K562 (cell line): ENCODE measurements at regions not wholly inside any gene's neighbourhood (a gene's known extent, or its start where the extent isn't known, plus 50 kb on each side); places are given as distances from the start of the nearest gene placed in this dataset.

Source experiments
- ADNP ChIP-seq: fragments of 200-800 bp; sonication (Bioruptor generic); IDR thresholded peaks from 2 replicates; pipeline ENCODE4 v1.6.1; 2016; ENCODE audit warnings: missing genetic modification characterization, missing compliant biosample characterization
- ATF7 ChIP-seq: fragments of 450-650 bp; IDR thresholded peaks from 2 replicates; pipeline ENCODE4 v1.7.1; 2014; ENCODE audit warnings: mild to moderate bottlenecking, moderate library complexity
- CHCHD3 ChIP-seq: fragments of 250-450 bp; sonication (Bioruptor Pico); IDR thresholded peaks from 2 replicates; pipeline ENCODE4 v2.1.2; 2022; ENCODE audit warnings: mild to moderate bottlenecking
- EGR1 ChIP-seq: fragments of 450-650 bp; conservative IDR thresholded peaks from 2 replicates; pipeline ENCODE4 v1.6.1; 2017; ENCODE audit warnings: mild to moderate bottlenecking
- ELF1 ChIP-seq: fragments of 200-800 bp; sonication (Bioruptor generic); IDR thresholded peaks from 2 replicates; pipeline ENCODE4 v1.6.1; 2016; ENCODE audit warnings: missing genetic modification characterization, missing compliant biosample characterization
- FOSL1 ChIP-seq: fragments of 200-800 bp; sonication (Bioruptor generic); conservative IDR thresholded peaks from 2 replicates; pipeline ENCODE4 v1.6.1; 2016; ENCODE audit warnings: missing genetic modification characterization, missing compliant biosample characterization
- GABPA ChIP-seq: fragments of 200-800 bp; sonication (Bioruptor generic); conservative IDR thresholded peaks from 2 replicates; pipeline ENCODE4 v1.6.1; 2016; ENCODE audit warnings: low read depth, missing genetic modification characterization, missing compliant biosample characterization
- GATAD2A ChIP-seq: fragments of 450-650 bp; IDR thresholded peaks from 2 replicates; pipeline ENCODE4 v1.6.1; 2017
- HCFC1 ChIP-seq: IDR thresholded peaks from 2 replicates; pipeline ENCODE4 v1.6.1; 2012; ENCODE audit warnings: low read depth, low read length, improper control_type of control experiment
- HSF4 ChIP-seq: fragments of 250-450 bp; sonication (Bioruptor Pico); IDR thresholded peaks from 2 replicates; pipeline ENCODE4 v2.1.2; 2022; ENCODE audit warnings: mild to moderate bottlenecking, moderate library complexity, borderline replicate concordance
- IRF2 ChIP-seq: sonication (generic); formaldehyde crosslinking; IDR thresholded peaks from 2 replicates; pipeline ENCODE4 v1.8.1; 2022; ENCODE audit warnings: mild to moderate bottlenecking, missing genetic modification reagents
- KAT7 ChIP-seq: sonication (generic); formaldehyde crosslinking; IDR thresholded peaks from 2 replicates; pipeline ENCODE4 v1.8.0; 2022; ENCODE audit warnings: missing genetic modification reagents, mild to moderate bottlenecking, borderline replicate concordance
- KDM2B ChIP-seq: fragments of 250-450 bp; sonication (Bioruptor Pico); IDR thresholded peaks from 2 replicates; pipeline ENCODE4 v1.8.0; 2021; ENCODE audit warnings: mild to moderate bottlenecking, moderate library complexity
- MEF2D ChIP-seq: conservative IDR thresholded peaks from 2 replicates; pipeline ENCODE4 v1.6.1; 2016; ENCODE audit warnings: low read depth, missing genetic modification characterization, missing compliant biosample characterization
- NFE2 ChIP-seq: IDR thresholded peaks from 2 replicates; pipeline ENCODE4 v1.6.1; 2014; ENCODE audit warnings: antibody characterized with exemption, low read depth
- RBM22 ChIP-seq: fragments of 200-400 bp; formaldehyde crosslinking; IDR thresholded peaks from 2 replicates; pipeline ENCODE4 v1.6.1; 2018; ENCODE audit warnings: low read length, low read depth; ENCODE audit not compliant: poor library complexity, severe bottlenecking
- SAP30 ChIP-seq: fragments of 200-600 bp; sonication (generic); IDR thresholded peaks from 2 replicates; pipeline ENCODE4 v1.6.1; 2012; ENCODE audit warnings: borderline replicate concordance, low read depth, mild to moderate bottlenecking, moderate library complexity, low read length, control low read depth, inconsistent platforms; ENCODE audit not compliant: insufficient read depth, poor library complexity, severe bottlenecking
- SMAD1 ChIP-seq: fragments of 150-350 bp; IDR thresholded peaks from 2 replicates; pipeline ENCODE4 v1.6.1; 2014; ENCODE audit warnings: low read length, low read depth; ENCODE audit not compliant: partially characterized antibody
- SMARCA4 ChIP-seq: fragments of 450-650 bp; IDR thresholded peaks from 2 replicates; pipeline ENCODE4 v1.6.1; 2016
- SREBF2 ChIP-seq: sonication (generic); formaldehyde crosslinking; IDR thresholded peaks from 2 replicates; pipeline ENCODE4 v1.4.0; 2020; ENCODE audit warnings: mild to moderate bottlenecking, missing genetic modification reagents
- SRSF1 ChIP-seq: fragments of 200-400 bp; formaldehyde crosslinking; IDR thresholded peaks from 2 replicates; pipeline ENCODE4 v1.6.1; 2017; ENCODE audit warnings: mild to moderate bottlenecking, low read depth, low read length, moderate library complexity
- SRSF3 ChIP-seq: fragments of 200-400 bp; formaldehyde crosslinking; IDR thresholded peaks from 2 replicates; pipeline ENCODE4 v1.6.1; 2016; ENCODE audit warnings: mild to moderate bottlenecking, low read length, moderate library complexity; ENCODE audit not compliant: insufficient read depth
- TOE1 ChIP-seq, 2 experiments: fragments of 450-650 bp in 1 of 2; sonication (generic) in 1 of 2; formaldehyde crosslinking in 1 of 2; IDR thresholded peaks; 2 replicates each; pipeline versions ENCODE4 v1.7.1 to v1.8.0; 2016 to 2022; ENCODE audit warnings: borderline replicate concordance in 2 of 2, mild to moderate bottlenecking in 2 of 2, antibody characterized with exemption in 1 of 2, inconsistent platforms in 1 of 2, low read depth in 1 of 2, missing genetic modification reagents in 1 of 2, moderate library complexity in 1 of 2
- U2AF1 ChIP-seq: fragments of 200-400 bp; formaldehyde crosslinking; optimal IDR thresholded peaks from 2 replicates; pipeline ENCODE3; 2017; ENCODE audit warnings: mild to moderate bottlenecking, low read depth, low read length, moderate library complexity
- UBTF ChIP-seq, 2 experiments: IDR thresholded peaks; 2 replicates each; pipeline ENCODE4 v1.6.1; 2012; ENCODE audit warnings: improper control_type of control experiment in 2 of 2, low read depth in 2 of 2, low read length in 2 of 2, borderline replicate concordance in 1 of 2
- YY1 ChIP-seq, 3 experiments: IDR thresholded peaks; 2 replicates each; pipeline ENCODE4 v1.6.1; 2011; ENCODE audit warnings: low read length in 2 of 3, mild to moderate bottlenecking in 2 of 3, moderate library complexity in 2 of 3, borderline replicate concordance in 1 of 3, control low read depth in 1 of 3, low read depth in 1 of 3; ENCODE audit not compliant: insufficient read depth in 3 of 3, insufficient replicate concordance in 2 of 3, control insufficient read depth in 1 of 3, insufficient read length in 1 of 3; ENCODE audit errors: extremely low read depth in 1 of 3
- ZSCAN32 ChIP-seq: fragments of 450-650 bp; formaldehyde crosslinking; IDR thresholded peaks from 2 replicates; pipeline ENCODE4 v1.4.0; 2020; ENCODE audit warnings: mild to moderate bottlenecking, moderate library complexity

- 0 out of 4 replicates have a peak, but pooled peaks of 1 of the 2 experiments have one; percentile 24 for TF ChIP-seq UBTF (IDR thresholded peaks at IDR 0.05; ENCODE audit: borderline replicate concordance in 1 of 2, low read depth in 2 of 2, low read length in 2 of 2)
- no peak for TF ChIP-seq NFE2
- TF ChIP-seq SRSF3 = no peak
- TF ChIP-seq ZSCAN32 = no peak
- peak; percentile 46 for TF ChIP-seq TOE1 (IDR thresholded peaks at IDR 0.05; ENCODE audit: borderline replicate concordance)
- TF ChIP-seq TOE1 (CRISPR knock-in tag; IDR thresholded peaks at IDR 0.05; ENCODE audit: borderline replicate concordance, low read depth) = no peak
- TF ChIP-seq YY1 (IDR thresholded peaks at IDR 0.05; ENCODE audit: borderline replicate concordance in 1 of 3, control insufficient read depth in 1 of 3, extremely low read depth in 1 of 3, insufficient read depth in 3 of 3, insufficient read length in 1 of 3, insufficient replicate concordance in 2 of 3, low read depth in 1 of 3, low read length in 2 of 3) = peak in 1 of 3 experiments; percentile 48
- no peak for TF ChIP-seq RBM22
- no peak for TF ChIP-seq CHCHD3 (CRISPR knock-in tag)
- TF ChIP-seq FOSL1 (tag) = no peak
- TF ChIP-seq IRF2 (CRISPR knock-in tag) = no peak
- TF ChIP-seq KDM2B = no peak
- no peak for TF ChIP-seq SMAD1
- peak; percentile 59 for TF ChIP-seq HCFC1
- no peak for TF ChIP-seq SAP30
- peak; percentile 70 for TF ChIP-seq EGR1
- no peak for TF ChIP-seq HSF4
- no peak for TF ChIP-seq SREBF2
- no peak for TF ChIP-seq MEF2D
- TF ChIP-seq ADNP = no peak
- TF ChIP-seq U2AF1 = no peak
- TF ChIP-seq GABPA = peak; percentile 60; the same call in 1 of the 2 replicates
- peak; percentile 37; the same call in 1 of the 2 replicates for TF ChIP-seq ELF1 (tag)
- no peak for TF ChIP-seq SMARCA4
- TF ChIP-seq ATF7 = peak; percentile 26; the same call in 1 of the 2 replicates
- TF ChIP-seq GATAD2A = no peak
- TF ChIP-seq SRSF1 = no peak
- TF ChIP-seq KAT7 (CRISPR knock-in tag) = no peak
Observed at GRCh38 chr20:30376767-30377658, 880.5 kb upstream of the DEFB115 start (continued).
